K562 (cell line): ENCODE measurements at regions not wholly inside any gene's neighbourhood (a gene's known extent, or its start where the extent isn't known, plus 50 kb on each side); places are given as distances from the start of the nearest gene placed in this dataset.
A peak's percentile ranks its signal among the peaks of the same experiment; 100 is the strongest.

ENCODE experiments used
- ATAC-seq: fragments of 200-7000 bp; cut with Tn5 transposase; 3 replicates; pipeline ENCODE4 v1.9.1; 2020; ENCODE audit warnings: moderate library complexity
- BruUV-seq: library from RNA; stranded (reverse); fragments of 400-500 nt; replicated peaks from 2 replicates; lab custom pipeline; 2021; lab: Mats Ljungman, UMichigan
- CTCF ChIA-PET: fragments of 300-600 bp; formaldehyde crosslinking; extraction: SDS; loops from one replicate; lab custom pipeline; 2021; ENCODE audit warnings: low intra/inter-chr PET ratio; lab: Yijun Ruan, JAX
- POLR2A ChIA-PET: fragments of 300-600, 350-650 bp; sonication (Branson Sonifier 250); formaldehyde crosslinking; extraction: SDS; loops from one replicate; lab custom pipeline; 2021; ENCODE audit warnings: antibody characterized with exemption, inconsistent platforms; lab: Yijun Ruan, JAX
- DNase-seq, 4 experiments: peaks; one replicate each; pipeline versions ENCODE4 v3.0.0 to v3.0.0-alpha.2; 2011 to 2018; ENCODE audit warnings: low spot score in 3 of 4, mixed read lengths in 3 of 4; ENCODE audit errors: extremely low read depth in 1 of 4
- FAIRE-seq: peaks from 2 replicates; lab custom pipeline; 2011; peaks lifted over from hg19 to GRCh38; lab: Jason Lieb, UNC
- H2AFZ ChIP-seq: 2 replicates; pipeline ENCODE4 v1.6.0; 2011; ENCODE audit warnings: low read depth, low read length, control low read depth, inconsistent platforms
- H3K27ac ChIP-seq: fragments of 200-600 bp; 3 replicates; pipeline ENCODE4 v1.8.0; 2011; ENCODE audit warnings: low read depth, mild to moderate bottlenecking, control low read depth, inconsistent platforms, low read length, moderate library complexity, mixed read lengths; ENCODE audit errors: extremely low read depth
- H3K27me3 ChIP-seq, 2 experiments: fragments of 300-600 bp in 1 of 2; 2 replicates in 1 of 2; 3 replicates in 1 of 2; pipeline versions ENCODE4 v1.6.0 to v1.8.0; 2011; ENCODE audit warnings: inconsistent platforms in 2 of 2, low read length in 2 of 2, mild to moderate bottlenecking in 1 of 2, mixed read lengths in 1 of 2, moderate library complexity in 1 of 2; ENCODE audit not compliant: control insufficient read depth in 2 of 2, insufficient read depth in 2 of 2
- H3K36me3 ChIP-seq: fragments of 300-600 bp; 3 replicates; pipeline ENCODE4 v1.8.0; 2011; ENCODE audit warnings: mild to moderate bottlenecking, low read length, inconsistent platforms; ENCODE audit not compliant: control insufficient read depth, insufficient read depth
- H3K4me1 ChIP-seq, 2 experiments: fragments of 200-600 bp in 1 of 2; replicated peaks in 1 of 2; 2 replicates in 1 of 2; 3 replicates in 1 of 2; pipeline versions ENCODE4 v1.5.1 to v1.8.0; 2011; ENCODE audit warnings: inconsistent platforms in 2 of 2, low read length in 2 of 2, mild to moderate bottlenecking in 1 of 2, mixed read lengths in 1 of 2, moderate library complexity in 1 of 2; ENCODE audit not compliant: control insufficient read depth in 2 of 2, insufficient read depth in 2 of 2
- H3K4me2 ChIP-seq: 2 replicates; pipeline ENCODE4 v1.6.1; 2011; ENCODE audit warnings: low read length, control low read depth, inconsistent platforms, mixed read lengths; ENCODE audit not compliant: insufficient read depth
- H3K4me3 ChIP-seq: fragments of 200-600 bp; sonication (generic), shearing (Covaris generic); 2 replicates; pipeline ENCODE4 v1.5.1; 2016; ENCODE audit warnings: control low read depth, inconsistent platforms
- H3K79me2 ChIP-seq: fragments of 200-600 bp; 3 replicates; pipeline ENCODE4 v1.8.0; 2011; ENCODE audit warnings: low read length, inconsistent platforms; ENCODE audit not compliant: control insufficient read depth, insufficient read depth
- H3K9ac ChIP-seq, 2 experiments: 2 replicates each; pipeline versions ENCODE4 v1.6.0 to v1.6.1; 2011; ENCODE audit warnings: low read depth in 2 of 2, low read length in 2 of 2, control low read depth in 1 of 2, inconsistent platforms in 1 of 2, mild to moderate bottlenecking in 1 of 2, mixed read lengths in 1 of 2; ENCODE audit not compliant: insufficient read depth in 1 of 2
- H3K9me1 ChIP-seq: one replicate; pipeline ENCODE4 v1.6.0; 2011; ENCODE audit warnings: inconsistent platforms, mild to moderate bottlenecking, low read length, moderate library complexity; ENCODE audit not compliant: control insufficient read depth, insufficient read depth
- H3K9me3 ChIP-seq: replicated peaks from 2 replicates; pipeline ENCODE4 v1.5.1; 2011; ENCODE audit warnings: low read depth, low read length, inconsistent platforms; ENCODE audit not compliant: control insufficient read depth, insufficient read depth
- H4K20me1 ChIP-seq: replicated peaks from 2 replicates; pipeline ENCODE4 v1.6.1; 2011; ENCODE audit warnings: low read length, inconsistent platforms, mixed read lengths; ENCODE audit not compliant: control insufficient read depth, insufficient read depth
- CBX3 ChIP-seq, 2 experiments: IDR thresholded peaks; 1 replicate in 1 of 2; 2 replicates in 1 of 2; pipeline ENCODE4 v1.6.1; 2012; ENCODE audit warnings: inconsistent platforms in 2 of 2, low read length in 2 of 2, borderline replicate concordance in 1 of 2, control low read depth in 1 of 2
- FOXA3 ChIP-seq, 2 experiments: fragments of 450-650 bp in 1 of 2; sonication (generic) in 1 of 2; formaldehyde crosslinking; IDR thresholded peaks in 1 of 2; conservative IDR thresholded peaks in 1 of 2; 2 replicates each; pipeline versions ENCODE4 v1.4.0 to v1.8.0; 2020 to 2022; ENCODE audit warnings: mild to moderate bottlenecking in 2 of 2, missing genetic modification reagents in 1 of 2
- LCOR ChIP-seq: sonication (generic); formaldehyde crosslinking; IDR thresholded peaks from 2 replicates; pipeline ENCODE4 v1.8.0; 2022; ENCODE audit warnings: mild to moderate bottlenecking, missing genetic modification reagents
- NFE2L1 ChIP-seq: fragments of 450-650 bp; IDR thresholded peaks from 2 replicates; pipeline ENCODE4 v1.6.1; 2016; ENCODE audit warnings: missing genetic modification characterization, low read depth, mild to moderate bottlenecking, missing compliant biosample characterization, moderate library complexity, borderline replicate concordance
- PCBP1 ChIP-seq: fragments of 200-400 bp; formaldehyde crosslinking; IDR thresholded peaks from 2 replicates; pipeline ENCODE4 v1.6.1; 2018; ENCODE audit warnings: mild to moderate bottlenecking, low read depth, low read length; ENCODE audit not compliant: poor library complexity, severe bottlenecking
- PTTG1 ChIP-seq: fragments of 450-650 bp; IDR thresholded peaks from 2 replicates; pipeline ENCODE4 v1.6.1; 2016; ENCODE audit warnings: low read depth, mild to moderate bottlenecking, missing genetic modification characterization, missing compliant biosample characterization
- RBM34 ChIP-seq: fragments of 200-400 bp; formaldehyde crosslinking; IDR thresholded peaks from 2 replicates; pipeline ENCODE4 v1.6.1; 2018; ENCODE audit warnings: low read length, borderline replicate concordance; ENCODE audit not compliant: insufficient read depth
- ZNF41 ChIP-seq: fragments of 250-450 bp; sonication (Bioruptor Pico); conservative IDR thresholded peaks from 2 replicates; pipeline ENCODE4 v1.4.0; 2020; ENCODE audit warnings: mild to moderate bottlenecking
- WGBS: fragments of 100-300 bp; shearing (Covaris generic); methylation state at CpG from one replicate; pipeline ENCODE4 v1.1.6; 2016; ENCODE audit warnings: low coverage, mixed read lengths; ENCODE audit not compliant: insufficient coverage; ENCODE audit errors: missing lambda C conversion rate; 5-methylcytosine and 5-hydroxymethylcytosine counted together
- in situ Hi-C: fragments of 300-500 bp; cut with MboI; formaldehyde crosslinking; loops from 4 replicates; pipeline ENCODE4 v1.15.0; 2018; ENCODE audit warnings: inconsistent platforms, mixed read lengths
- intact Hi-C: fragments of 100-400 bp; cut with micrococcal nuclease; formaldehyde crosslinking; loops from 2 replicates; pipeline ENCODE4 v1.14.2; 2022
- TF ChIP-seq, protein P1 (sequence below): IDR thresholded peaks from 2 replicates; pipeline ENCODE4 v1.6.1; 2014; ENCODE audit warnings: antibody characterized with exemption
- TF ChIP-seq, protein P2 (sequence below): fragments of 450-650 bp; IDR thresholded peaks from 2 replicates; pipeline ENCODE4 v1.7.1; 2018; ENCODE audit warnings: mild to moderate bottlenecking, low read depth; ENCODE audit not compliant: partially characterized antibody
- TF ChIP-seq, protein P3 (sequence below): IDR thresholded peaks from 2 replicates; pipeline ENCODE4 v1.6.1; 2016; ENCODE audit warnings: missing genetic modification characterization, missing compliant biosample characterization
- TF ChIP-seq, protein P4 (sequence below): fragments of 450-650 bp; IDR thresholded peaks from 2 replicates; pipeline ENCODE4 v1.6.1; 2016

DNA sequence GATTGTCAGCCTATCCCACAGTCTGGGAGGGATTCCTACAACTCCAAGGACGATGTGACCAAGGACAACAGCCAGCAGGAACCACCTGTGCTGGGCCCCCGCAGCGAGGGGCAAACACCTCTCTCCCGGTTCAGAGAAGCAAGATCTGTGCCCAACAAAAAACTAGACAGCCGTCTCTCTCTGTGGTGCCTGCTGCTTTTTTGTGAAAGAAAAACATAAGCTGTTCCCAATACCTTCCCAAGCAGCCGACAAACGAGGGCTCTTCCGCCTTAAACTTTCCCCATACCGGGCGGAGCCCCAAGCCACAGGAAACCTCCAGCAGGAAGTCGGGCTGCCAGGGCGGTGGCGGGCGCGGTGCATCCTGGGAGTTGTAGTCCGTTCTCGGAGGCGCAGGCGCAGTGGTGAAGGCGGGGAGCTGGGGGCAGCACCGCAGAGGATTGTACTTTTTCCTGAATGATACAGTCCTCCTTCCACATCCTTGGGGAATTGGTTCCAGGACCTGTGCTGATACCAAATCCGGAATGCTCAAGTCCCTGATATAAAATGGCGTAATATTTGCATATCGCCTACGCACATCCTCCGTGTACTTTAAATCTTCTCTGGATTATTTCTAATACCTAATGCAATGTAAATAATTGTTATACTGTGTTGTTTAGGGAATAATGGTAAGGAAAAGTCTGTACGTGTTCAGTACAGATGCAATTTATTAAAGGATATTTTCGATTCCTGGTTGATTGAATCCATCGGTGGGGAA lies 63.1 kb upstream of the IRF2 start (continued):
- TF ChIP-seq, protein P1, sequence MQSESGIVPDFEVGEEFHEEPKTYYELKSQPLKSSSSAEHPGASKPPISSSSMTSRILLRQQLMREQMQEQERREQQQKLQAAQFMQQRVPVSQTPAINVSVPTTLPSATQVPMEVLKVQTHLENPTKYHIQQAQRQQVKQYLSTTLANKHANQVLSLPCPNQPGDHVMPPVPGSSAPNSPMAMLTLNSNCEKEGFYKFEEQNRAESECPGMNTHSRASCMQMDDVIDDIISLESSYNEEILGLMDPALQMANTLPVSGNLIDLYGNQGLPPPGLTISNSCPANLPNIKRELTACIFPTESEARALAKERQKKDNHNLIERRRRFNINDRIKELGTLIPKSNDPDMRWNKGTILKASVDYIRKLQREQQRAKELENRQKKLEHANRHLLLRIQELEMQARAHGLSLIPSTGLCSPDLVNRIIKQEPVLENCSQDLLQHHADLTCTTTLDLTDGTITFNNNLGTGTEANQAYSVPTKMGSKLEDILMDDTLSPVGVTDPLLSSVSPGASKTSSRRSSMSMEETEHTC: no peak
- TF ChIP-seq, protein P2, sequence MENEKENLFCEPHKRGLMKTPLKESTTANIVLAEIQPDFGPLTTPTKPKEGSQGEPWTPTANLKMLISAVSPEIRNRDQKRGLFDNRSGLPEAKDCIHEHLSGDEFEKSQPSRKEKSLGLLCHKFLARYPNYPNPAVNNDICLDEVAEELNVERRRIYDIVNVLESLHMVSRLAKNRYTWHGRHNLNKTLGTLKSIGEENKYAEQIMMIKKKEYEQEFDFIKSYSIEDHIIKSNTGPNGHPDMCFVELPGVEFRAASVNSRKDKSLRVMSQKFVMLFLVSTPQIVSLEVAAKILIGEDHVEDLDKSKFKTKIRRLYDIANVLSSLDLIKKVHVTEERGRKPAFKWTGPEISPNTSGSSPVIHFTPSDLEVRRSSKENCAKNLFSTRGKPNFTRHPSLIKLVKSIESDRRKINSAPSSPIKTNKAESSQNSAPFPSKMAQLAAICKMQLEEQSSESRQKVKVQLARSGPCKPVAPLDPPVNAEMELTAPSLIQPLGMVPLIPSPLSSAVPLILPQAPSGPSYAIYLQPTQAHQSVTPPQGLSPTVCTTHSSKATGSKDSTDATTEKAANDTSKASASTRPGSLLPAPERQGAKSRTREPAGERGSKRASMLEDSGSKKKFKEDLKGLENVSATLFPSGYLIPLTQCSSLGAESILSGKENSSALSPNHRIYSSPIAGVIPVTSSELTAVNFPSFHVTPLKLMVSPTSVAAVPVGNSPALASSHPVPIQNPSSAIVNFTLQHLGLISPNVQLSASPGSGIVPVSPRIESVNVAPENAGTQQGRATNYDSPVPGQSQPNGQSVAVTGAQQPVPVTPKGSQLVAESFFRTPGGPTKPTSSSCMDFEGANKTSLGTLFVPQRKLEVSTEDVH: no peak
- TF ChIP-seq, all 486 proteins: peak for 89

DNA sequence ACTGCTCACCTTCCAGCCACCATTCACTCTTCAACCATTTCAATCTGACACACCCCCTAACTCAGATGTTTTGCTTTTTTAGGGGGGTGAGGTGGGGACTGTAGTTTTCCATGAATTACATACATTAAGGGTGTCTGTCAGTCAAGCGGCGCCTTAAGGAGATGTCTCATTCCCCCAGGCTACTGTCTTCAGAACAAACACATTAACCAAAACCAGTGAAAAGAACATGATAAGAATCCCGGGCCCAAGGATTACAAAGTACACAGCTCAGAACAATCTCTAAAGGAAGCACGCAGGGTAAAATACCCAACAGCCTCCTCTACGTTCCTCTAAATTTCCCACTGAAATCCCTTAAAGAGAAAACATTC lies 62.5 kb upstream of the IRF2 start:
- POLR2A ChIA-PET: interaction anchor here (0.6 to 2.4 kb wide), 9 partner anchors 10 to 273 kb away, joined by 3 to 6 read pairs (median 3); partner anchors contain the start of genes IRF2 and PRIMPOL
- Histone ChIP-seq H3K4me2 (peak overlapping the region; percentile 86), H3K4me3 (peak overlapping the region; percentile 66), H3K9me3 (no peaks in the 10 kb centered on the region), H3K4me1 (peaks cover 4 to 21% of the 10 kb centered on the region in 2 experiments), H3K9ac (peak overlapping the region; percentile 85 to 89), H3K27ac (peak overlapping the region; percentile 88), H3K9me1 (no peaks in the 10 kb centered on the region), H3K36me3 (no peaks in the 10 kb centered on the region), H2AFZ (peak overlapping the region; percentile 99), H3K79me2 (peaks cover 17% of the 10 kb centered on the region), H4K20me1 (no peaks in the 10 kb centered on the region), H3K27me3 (no peaks in the 10 kb centered on the region)
- DNase-seq (peak in 3 of 4 experiments; percentile 18 to 40 (median 19)), ATAC-seq (peak; percentile 15), FAIRE-seq (no peak)
- intact Hi-C loops: loop anchor here (5.0 kb wide), 1 partner anchor 150 kb away; no protein-coding TSS in a partner anchor
- in situ Hi-C loops: loop anchor here (5.0 kb wide), 1 partner anchor 270 kb away; no protein-coding TSS in a partner anchor
- CTCF ChIA-PET: interaction anchor here (4.5 kb wide), 1 partner anchor 272 kb away, joined by 31 read pairs; no protein-coding TSS in a partner anchor
- TSS peak; percentile 74 for BruUV-seq
- 0% methylated on average over 5 of the region's 5 CpGs for WGBS
- TF ChIP-seq LCOR (CRISPR knock-in tag) (no peak), PTTG1 (no peak), NFE2L1 (tag) (no peak), RBM34 (no peak), FOXA3 (CRISPR knock-in tag; conservative IDR thresholded peaks at IDR 0.05 in 1 of 2, IDR thresholded peaks at IDR 0.05 in 1 of 2) (no peak), ZNF41 (no peak), PCBP1 (no peak), CBX3 (IDR thresholded peaks at IDR 0.05; ENCODE audit: borderline replicate concordance in 1 of 2, low read length in 2 of 2) (no peak)
- TF ChIP-seq, protein P3, sequence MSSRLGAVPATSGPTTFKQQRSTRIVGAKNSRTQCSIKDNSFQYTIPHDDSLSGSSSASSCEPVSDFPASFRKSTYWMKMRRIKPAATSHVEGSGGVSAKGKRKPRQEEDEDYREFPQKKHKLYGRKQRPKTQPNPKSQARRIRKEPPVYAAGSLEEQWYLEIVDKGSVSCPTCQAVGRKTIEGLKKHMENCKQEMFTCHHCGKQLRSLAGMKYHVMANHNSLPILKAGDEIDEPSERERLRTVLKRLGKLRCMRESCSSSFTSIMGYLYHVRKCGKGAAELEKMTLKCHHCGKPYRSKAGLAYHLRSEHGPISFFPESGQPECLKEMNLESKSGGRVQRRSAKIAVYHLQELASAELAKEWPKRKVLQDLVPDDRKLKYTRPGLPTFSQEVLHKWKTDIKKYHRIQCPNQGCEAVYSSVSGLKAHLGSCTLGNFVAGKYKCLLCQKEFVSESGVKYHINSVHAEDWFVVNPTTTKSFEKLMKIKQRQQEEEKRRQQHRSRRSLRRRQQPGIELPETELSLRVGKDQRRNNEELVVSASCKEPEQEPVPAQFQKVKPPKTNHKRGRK (tag): no peak
- TF ChIP-seq, protein P4, sequence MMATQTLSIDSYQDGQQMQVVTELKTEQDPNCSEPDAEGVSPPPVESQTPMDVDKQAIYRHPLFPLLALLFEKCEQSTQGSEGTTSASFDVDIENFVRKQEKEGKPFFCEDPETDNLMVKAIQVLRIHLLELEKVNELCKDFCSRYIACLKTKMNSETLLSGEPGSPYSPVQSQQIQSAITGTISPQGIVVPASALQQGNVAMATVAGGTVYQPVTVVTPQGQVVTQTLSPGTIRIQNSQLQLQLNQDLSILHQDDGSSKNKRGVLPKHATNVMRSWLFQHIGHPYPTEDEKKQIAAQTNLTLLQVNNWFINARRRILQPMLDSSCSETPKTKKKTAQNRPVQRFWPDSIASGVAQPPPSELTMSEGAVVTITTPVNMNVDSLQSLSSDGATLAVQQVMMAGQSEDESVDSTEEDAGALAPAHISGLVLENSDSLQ: peak; percentile 74
